LNCaP clone FGC (cell line): ENCODE measurements at regions not wholly inside any gene's neighbourhood (a gene's known extent, or its start where the extent isn't known, plus 50 kb on each side); places are given as distances from the start of the nearest gene placed in this dataset.

ENCODE experiments used
- DNase-seq: peaks from one replicate; pipeline ENCODE4 v3.0.0-alpha.2; 2011; ENCODE audit warnings: low read depth
- H3K4me3 ChIP-seq: 2 replicates; pipeline ENCODE4 v1.5.1; 2011; ENCODE audit warnings: mild to moderate bottlenecking, low read depth, low read length, control low read depth
- CTCF ChIP-seq: IDR thresholded peaks from 2 replicates; pipeline ENCODE4 v1.5.1; 2012; ENCODE audit warnings: mild to moderate bottlenecking; ENCODE audit not compliant: control insufficient read depth, insufficient read depth; ENCODE audit errors: extremely low read depth

GRCh38 chr12:24152270-24152669 lies 202.8 kb upstream of the SOX5 start:
- DNase-seq, result no peak
- no peak for TF ChIP-seq CTCF
- no peak overlapping the region for H3K4me3 ChIP-seq

- H3K4me3 ChIP-seq, result no peak overlapping the region
- TF ChIP-seq CTCF, result no peak
- DNase-seq, result no peak
Measured at GRCh38 chr12:24143928-24144327, 194.5 kb upstream of the SOX5 start.

GRCh38 chr12:24139035-24139434 lies 189.6 kb upstream of the SOX5 start:
- TF ChIP-seq CTCF, result no peak
- no peak overlapping the region for H3K4me3 ChIP-seq
- DNase-seq, result no peak

- no peak for TF ChIP-seq CTCF
- no peak overlapping the region for H3K4me3 ChIP-seq
- DNase-seq, result no peak
Measured at GRCh38 chr12:24138041-24138440, 188.6 kb upstream of the SOX5 start.

- no peak for DNase-seq
- no peak overlapping the region for H3K4me3 ChIP-seq
- TF ChIP-seq CTCF, result no peak
Measured at GRCh38 chr12:24135158-24135850, 185.8 kb upstream of the SOX5 start.

GRCh38 chr12:24134092-24134491 lies 184.6 kb upstream of the SOX5 start:
- H3K4me3 ChIP-seq, result no peak overlapping the region
- no peak for TF ChIP-seq CTCF
- no peak for DNase-seq

- DNase-seq, result no peak
- TF ChIP-seq CTCF, result no peak
- H3K4me3 ChIP-seq, result no peak overlapping the region
Measured at GRCh38 chr12:24133384-24133783, 183.9 kb upstream of the SOX5 start.
